OCI-LY1 (cell line): ENCODE measurements at regions not wholly inside any gene's neighbourhood (a gene's known extent, or its start where the extent isn't known, plus 50 kb on each side); places are given as distances from the start of the nearest gene placed in this dataset.

Experiments
- H2AFZ ChIP-seq: fragments of 200-600 bp; sonication (generic), shearing (Covaris generic); 2 replicates; pipeline ENCODE4 v1.6.0; 2014; ENCODE audit warnings: antibody characterized with exemption, mild to moderate bottlenecking, low read length
- H3F3A ChIP-seq: fragments of 200-600 bp; sonication (generic), shearing (Covaris generic); 2 replicates; pipeline ENCODE4 v1.6.0; 2014; ENCODE audit warnings: mild to moderate bottlenecking, antibody characterized with exemption, low read length, moderate library complexity; ENCODE audit not compliant: insufficient read depth
- H3K27ac ChIP-seq: fragments of 200-600 bp; sonication (generic); 2 replicates; pipeline ENCODE4 v1.5.1; 2014; ENCODE audit warnings: low read length, mixed run types, mild to moderate bottlenecking, low read depth; ENCODE audit not compliant: poor library complexity, severe bottlenecking
- H3K27me3 ChIP-seq: fragments of 200-600 bp; sonication (generic); 2 replicates; pipeline ENCODE4 v1.6.0; 2014; ENCODE audit warnings: antibody characterized with exemption, mild to moderate bottlenecking, low read length, moderate library complexity; ENCODE audit not compliant: insufficient read depth
- H3K36me3 ChIP-seq: fragments of 200-600 bp; sonication (generic); 2 replicates; pipeline ENCODE4 v1.6.1; 2014; ENCODE audit warnings: mild to moderate bottlenecking, antibody characterized with exemption, low read length, moderate library complexity, mixed read lengths; ENCODE audit not compliant: insufficient read depth
- H3K4me1 ChIP-seq: fragments of 200-600 bp; sonication (generic); 2 replicates; pipeline ENCODE4 v1.5.1; 2014; ENCODE audit warnings: mild to moderate bottlenecking, low read length, moderate library complexity; ENCODE audit not compliant: insufficient read depth, severe bottlenecking
- H3K4me2 ChIP-seq: fragments of 200-600 bp; sonication (generic), shearing (Covaris generic); 2 replicates; pipeline ENCODE4 v1.6.1; 2014; ENCODE audit warnings: low read length
- H3K4me3 ChIP-seq: fragments of 200-600 bp; sonication (generic); 2 replicates; pipeline ENCODE4 v1.5.1; 2014; ENCODE audit warnings: low read length, low read depth, mild to moderate bottlenecking, mixed read lengths; ENCODE audit not compliant: poor library complexity, severe bottlenecking
- H3K79me2 ChIP-seq: fragments of 200-600 bp; shearing (Covaris generic); 2 replicates; pipeline ENCODE4 v1.6.1; 2016; ENCODE audit warnings: mixed run types, low read length, mixed read lengths; ENCODE audit not compliant: insufficient read depth
- H3K9ac ChIP-seq: fragments of 200-600 bp; sonication (generic), shearing (Covaris generic); 2 replicates; pipeline ENCODE4 v1.6.1; 2014; ENCODE audit warnings: mild to moderate bottlenecking, low read length, mixed read lengths
- H3K9me2 ChIP-seq: fragments of 200-600 bp; sonication (generic), shearing (Covaris generic); 2 replicates; pipeline ENCODE4 v1.6.1; 2014; ENCODE audit warnings: low read depth, mild to moderate bottlenecking, low read length, mixed read lengths
- H3K9me3 ChIP-seq: fragments of 200-600 bp; shearing (Covaris generic); 2 replicates; pipeline ENCODE4 v1.6.1; 2014; ENCODE audit warnings: low read length, mixed read lengths
- H4K20me1 ChIP-seq: fragments of 200-600 bp; sonication (generic), shearing (Covaris generic); 2 replicates; pipeline ENCODE4 v1.6.0; 2016; ENCODE audit warnings: mild to moderate bottlenecking, low read length; ENCODE audit not compliant: insufficient read depth
- CTCF ChIP-seq: fragments of 200-600 bp; sonication (generic), shearing (Covaris generic); IDR thresholded peaks from 2 replicates; pipeline ENCODE4 v1.5.1; 2017; ENCODE audit warnings: mild to moderate bottlenecking, antibody characterized with exemption, low read length, moderate library complexity, mixed read lengths
- EZH2 ChIP-seq: fragments of 200-600 bp; sonication (generic), shearing (Covaris generic); IDR thresholded peaks from 2 replicates; pipeline ENCODE4 v1.8.0; 2017; ENCODE audit warnings: borderline replicate concordance, mixed run types, mild to moderate bottlenecking, antibody characterized with exemption, low read length, moderate library complexity, mixed read lengths

GRCh38 chr4:41408859-41409593 is 128.9 kb upstream of the LIMCH1 start:
- H3K27ac ChIP-seq: no peak overlapping the region
- no peaks in the 10 kb centered on the region for H3K4me1 ChIP-seq

GRCh38 chr4:41409594-41409895 is 128.4 kb upstream of the LIMCH1 start:
- Histone ChIP-seq H3K27me3 (0 out of 2 replicates have a peak, but pooled peaks cover 3% of the 10 kb centered on the region), H3F3A (no peaks in the 10 kb centered on the region), H4K20me1 (no peaks in the 10 kb centered on the region), H3K4me3 (no peak overlapping the region), H3K9me3 (no peaks in the 10 kb centered on the region), H3K9ac (no peak overlapping the region), H3K4me1 (no peaks in the 10 kb centered on the region), H2AFZ (no peak overlapping the region), H3K4me2 (no peak overlapping the region), H3K79me2 (no peaks in the 10 kb centered on the region), H3K36me3 (no peaks in the 10 kb centered on the region), H3K9me2 (no peaks in the 10 kb centered on the region), H3K27ac (no peak overlapping the region)
- TF ChIP-seq CTCF (no peak), EZH2 (no peak)

More at GRCh38 chr4:41408859-41409593, 128.9 kb upstream of the LIMCH1 start:
- TF ChIP-seq CTCF (no peak), EZH2 (no peak)
- Histone ChIP-seq H3K79me2 (no peaks in the 10 kb centered on the region), H3K9ac (no peak overlapping the region), H3K4me3 (no peak overlapping the region), H3K9me3 (no peaks in the 10 kb centered on the region), H3F3A (no peaks in the 10 kb centered on the region), H4K20me1 (no peaks in the 10 kb centered on the region), H3K27me3 (0 out of 2 replicates have a peak, but pooled peaks cover 3% of the 10 kb centered on the region), H3K4me2 (no peak overlapping the region), H2AFZ (no peak overlapping the region), H3K36me3 (no peaks in the 10 kb centered on the region), H3K9me2 (no peaks in the 10 kb centered on the region)

- no peak overlapping the region for H3K27ac ChIP-seq
- no peaks in the 10 kb centered on the region for H3K36me3 ChIP-seq
- no peak for TF ChIP-seq CTCF
- TF ChIP-seq EZH2: no peak
- no peaks in the 10 kb centered on the region for H4K20me1 ChIP-seq
- no peaks in the 10 kb centered on the region for H3K9me3 ChIP-seq
- H3K9ac ChIP-seq: no peak overlapping the region
- H3K4me2 ChIP-seq: no peak overlapping the region
- no peak overlapping the region for H2AFZ ChIP-seq
- no peaks in the 10 kb centered on the region for H3K9me2 ChIP-seq
- no peaks in the 10 kb centered on the region for H3K4me1 ChIP-seq
- H3K4me3 ChIP-seq: no peak overlapping the region
- H3K27me3 ChIP-seq: 0 out of 2 replicates have a peak, but pooled peaks cover 3% of the 10 kb centered on the region
- H3F3A ChIP-seq: no peaks in the 10 kb centered on the region
- no peaks in the 10 kb centered on the region for H3K79me2 ChIP-seq
These were observed 127.9 kb upstream of the LIMCH1 start for GRCh38 chr4:41410049-41410448.
